GM23338 (cell line): ENCODE measurements at regions not wholly inside any gene's neighbourhood (a gene's known extent, or its start where the extent isn't known, plus 50 kb on each side); places are given as distances from the start of the nearest gene placed in this dataset.

ENCODE experiments used
- ATAC-seq: fragments of 200-7000 bp; cut with Tn5 transposase; 3 replicates; pipeline ENCODE4 v1.9.1; 2020
- DNase-seq: peaks from one replicate; pipeline ENCODE4 v3.0.0-alpha.2; 2015; ENCODE audit warnings: low spot score
- H2AFZ ChIP-seq: fragments of 200-600 bp; sonication (generic); 2 replicates; pipeline ENCODE4 v1.8.0; 2016; ENCODE audit warnings: antibody characterized with exemption, mild to moderate bottlenecking, moderate library complexity
- H3F3A ChIP-seq: fragments of 200-600 bp; sonication (generic); replicated peaks from 2 replicates; pipeline ENCODE4 v1.8.0; 2017; ENCODE audit warnings: antibody characterized with exemption, mixed run types, low read depth
- H3K27ac ChIP-seq: fragments of 200-600 bp; sonication (generic); 2 replicates; pipeline ENCODE4 v1.6.1; 2016; ENCODE audit warnings: low read depth
- H3K27me3 ChIP-seq: fragments of 200-600 bp; sonication (generic); 2 replicates; pipeline ENCODE4 v1.8.0; 2016; ENCODE audit warnings: mild to moderate bottlenecking, mixed run types, moderate library complexity; ENCODE audit not compliant: insufficient read depth
- H3K36me3 ChIP-seq: fragments of 200-600 bp; sonication (generic); 2 replicates; pipeline ENCODE4 v1.8.0; 2016; ENCODE audit warnings: mild to moderate bottlenecking; ENCODE audit not compliant: insufficient read depth
- H3K4me1 ChIP-seq: fragments of 200-600 bp; sonication (generic); 2 replicates; pipeline ENCODE4 v1.8.0; 2016; ENCODE audit warnings: mild to moderate bottlenecking, moderate library complexity; ENCODE audit not compliant: insufficient read depth
- H3K4me2 ChIP-seq: fragments of 200-600 bp; sonication (generic); 2 replicates; pipeline ENCODE4 v1.7.1; 2017; ENCODE audit warnings: mixed run types
- H3K4me3 ChIP-seq: fragments of 200-600 bp; sonication (generic); 2 replicates; pipeline ENCODE4 v1.6.1; 2016; ENCODE audit warnings: mixed run types
- H3K79me2 ChIP-seq: fragments of 200-600 bp; sonication (generic); replicated peaks from 2 replicates; pipeline ENCODE4 v1.8.0; 2017; ENCODE audit warnings: mild to moderate bottlenecking; ENCODE audit not compliant: insufficient read depth
- H3K9me2 ChIP-seq: fragments of 200-600 bp; sonication (generic); 2 replicates; pipeline ENCODE4 v1.8.0; 2017; ENCODE audit not compliant: insufficient read depth
- H4K20me1 ChIP-seq: fragments of 200-600 bp; sonication (generic); replicated peaks from 2 replicates; pipeline ENCODE4 v1.8.0; 2017; ENCODE audit warnings: mild to moderate bottlenecking; ENCODE audit not compliant: insufficient read depth
- H3K27ac Mint-ChIP-seq: 2 replicates; pipeline ENCODE4 v1.8.0; 2020; ENCODE audit warnings: inconsistent platforms, mild to moderate bottlenecking, moderate library complexity, mixed read lengths
- H3K27me3 Mint-ChIP-seq: 3 replicates; pipeline ENCODE4 v1.8.0; 2022; ENCODE audit warnings: low read depth, mild to moderate bottlenecking, moderate library complexity, mixed read lengths, inconsistent platforms; ENCODE audit not compliant: insufficient read depth, poor library complexity
- H3K36me3 Mint-ChIP-seq: 3 replicates; pipeline ENCODE4 v1.8.0; 2021; ENCODE audit warnings: low read depth, mild to moderate bottlenecking, inconsistent platforms, moderate library complexity, mixed read lengths
- H3K4me1 Mint-ChIP-seq: 3 replicates; pipeline ENCODE4 v1.8.0; 2020; ENCODE audit warnings: mild to moderate bottlenecking, inconsistent platforms, mixed read lengths
- H3K4me3 Mint-ChIP-seq: 3 replicates; pipeline ENCODE4 v1.8.0; 2021; ENCODE audit warnings: moderate library complexity, mild to moderate bottlenecking, inconsistent platforms, mixed read lengths
- H3K9me3 Mint-ChIP-seq: 3 replicates; pipeline ENCODE4 v1.8.0; 2020; ENCODE audit warnings: moderate library complexity, mild to moderate bottlenecking, inconsistent platforms, mixed read lengths
- CREB1 ChIP-seq: fragments of 250-450 bp; sonication (Bioruptor Pico); IDR thresholded peaks from 2 replicates; pipeline ENCODE4 v1.5.0; 2020; ENCODE audit warnings: low read depth, mild to moderate bottlenecking, moderate library complexity
- ETS1 ChIP-seq: IDR thresholded peaks from 2 replicates; pipeline ENCODE4 v1.6.1; 2016; ENCODE audit warnings: antibody characterized with exemption
- EZH2phosphoT487 ChIP-seq: fragments of 200-600 bp; sonication (generic); IDR thresholded peaks from one replicate; pipeline ENCODE4 v1.8.1; 2018; ENCODE audit warnings: antibody characterized with exemption; ENCODE audit not compliant: unreplicated experiment
- JUNB ChIP-seq: IDR thresholded peaks from one replicate; pipeline ENCODE4 v1.6.1; 2016; ENCODE audit warnings: antibody characterized with exemption; ENCODE audit not compliant: unreplicated experiment
- REST ChIP-seq: IDR thresholded peaks from one replicate; pipeline ENCODE4 v1.6.1; 2018; ENCODE audit warnings: antibody characterized with exemption; ENCODE audit not compliant: unreplicated experiment
- ZNF331 ChIP-seq: fragments of 250-450 bp; sonication (Bioruptor Pico); IDR thresholded peaks from 2 replicates; pipeline ENCODE4 v1.5.0; 2020; ENCODE audit warnings: low read depth, mild to moderate bottlenecking, moderate library complexity
- ZNF462 ChIP-seq: fragments of 250-450 bp; sonication (Bioruptor Pico); IDR thresholded peaks from 2 replicates; pipeline ENCODE4 v1.5.0; 2020; ENCODE audit warnings: mild to moderate bottlenecking, moderate library complexity

- H2AFZ ChIP-seq: peak overlapping the region; percentile 8; the same call in 1 of the 2 replicates
- ATAC-seq (peak; percentile 41; the same call in 2 of the 3 replicates), DNase-seq (no peak)
- H3K4me3 Mint-ChIP-seq: no peak overlapping the region
- no peaks in the 10 kb centered on the region for H3K79me2 ChIP-seq
- no peak overlapping the region for H3K4me3 ChIP-seq
- H3K36me3 ChIP-seq: 0 out of 2 replicates have a peak, but pooled peaks cover 5% of the 10 kb centered on the region
- H3K36me3 Mint-ChIP-seq: peaks cover 6% of the 10 kb centered on the region; the same call in 1 of the 3 replicates
- no peaks in the 10 kb centered on the region for H3F3A ChIP-seq
- peaks cover 8% of the 10 kb centered on the region; the same call in 2 of the 3 replicates for H3K4me1 Mint-ChIP-seq
- H3K9me3 Mint-ChIP-seq: peaks cover 15% of the 10 kb centered on the region
- H3K27me3 ChIP-seq: no peaks in the 10 kb centered on the region
- no peak overlapping the region for H3K27ac Mint-ChIP-seq
- no peak for TF ChIP-seq ZNF331
- TF ChIP-seq ETS1: no peak
- no peak for TF ChIP-seq EZH2phosphoT487
- no peak for TF ChIP-seq REST
- TF ChIP-seq ZNF462 (CRISPR knock-in tag): no peak
- no peak for TF ChIP-seq CREB1
- TF ChIP-seq JUNB: no peak
- no peak overlapping the region for H3K4me2 ChIP-seq
- H3K27me3 Mint-ChIP-seq: no peaks in the 10 kb centered on the region
- H4K20me1 ChIP-seq: no peaks in the 10 kb centered on the region
- no peaks in the 10 kb centered on the region for H3K9me2 ChIP-seq
- no peak overlapping the region for H3K27ac ChIP-seq
- peaks cover 3% of the 10 kb centered on the region; the same call in 1 of the 2 replicates for H3K4me1 ChIP-seq
These were observed 287.5 kb downstream of the FOXG1 start for GRCh38 chr14:29054119-29054518.
